Caco-2 (cell line): ENCODE measurements at regions not wholly inside any gene's neighbourhood (a gene's known extent, or its start where the extent isn't known, plus 50 kb on each side); places are given as distances from the start of the nearest gene placed in this dataset.
A peak's percentile ranks its signal among the peaks of the same experiment; 100 is the strongest.

ENCODE experiments used
- BruUV-seq: library from RNA; stranded (reverse); fragments of 400-500 nt; replicated peaks from 2 replicates; lab custom pipeline; 2021; lab: Mats Ljungman, UMichigan
- CTCF ChIA-PET: fragments of 300-600 bp; sonication (Branson Sonifier 250); formaldehyde crosslinking; loops from one replicate; lab custom pipeline; 2022; ENCODE audit warnings: antibody characterized with exemption; lab: Charles Lee
- POLR2A ChIA-PET: fragments of 300-600 bp; sonication (Branson Sonifier 250); formaldehyde crosslinking; loops from one replicate; lab custom pipeline; 2022; ENCODE audit warnings: antibody characterized with exemption; lab: Charles Lee
- DNase-seq, 2 experiments: peaks; one replicate each; pipeline versions ENCODE4 v3.0.0 to v3.0.0-alpha.2; 2020 to 2022
- H3K27me3 ChIP-seq: replicated peaks from 2 replicates; pipeline ENCODE4 v1.6.0; 2011; ENCODE audit warnings: low read length; ENCODE audit not compliant: control insufficient read depth, insufficient read depth
- H3K36me3 ChIP-seq: 2 replicates; pipeline ENCODE4 v1.5.1; 2011; ENCODE audit warnings: low read length; ENCODE audit not compliant: control insufficient read depth, insufficient read depth
- H3K4me1 ChIP-seq: fragments of 250-450 bp; sonication (Bioruptor Pico); 2 replicates; pipeline ENCODE4 v1.5.1; 2020; ENCODE audit warnings: mild to moderate bottlenecking
- H3K4me3 ChIP-seq: 2 replicates; pipeline ENCODE4 v1.5.1; 2011; ENCODE audit warnings: low read depth, mild to moderate bottlenecking, control low read depth, low read length
- H3K9me3 ChIP-seq: fragments of 250-450 bp; sonication (Bioruptor Pico); 2 replicates; pipeline ENCODE4 v1.5.1; 2020; ENCODE audit warnings: mild to moderate bottlenecking, moderate library complexity
- H3K27ac Mint-ChIP-seq: one replicate; pipeline ENCODE4 v1.8.0; 2022; ENCODE audit warnings: mixed read lengths; ENCODE audit not compliant: unreplicated experiment
- H3K27me3 Mint-ChIP-seq: one replicate; pipeline ENCODE4 v1.8.0; 2022; ENCODE audit warnings: mixed read lengths; ENCODE audit not compliant: insufficient read depth, unreplicated experiment
- H3K36me3 Mint-ChIP-seq: one replicate; pipeline ENCODE4 v1.8.0; 2022; ENCODE audit warnings: mild to moderate bottlenecking, mixed read lengths; ENCODE audit not compliant: insufficient read depth, unreplicated experiment
- H3K4me1 Mint-ChIP-seq: one replicate; pipeline ENCODE4 v1.8.0; 2022; ENCODE audit warnings: low read depth, mixed read lengths; ENCODE audit not compliant: unreplicated experiment
- H3K4me3 Mint-ChIP-seq: one replicate; pipeline ENCODE4 v1.8.0; 2022; ENCODE audit warnings: mild to moderate bottlenecking, moderate library complexity, mixed read lengths; ENCODE audit not compliant: unreplicated experiment
- H3K9me3 Mint-ChIP-seq: one replicate; pipeline ENCODE4 v1.8.0; 2022; ENCODE audit warnings: mixed read lengths; ENCODE audit not compliant: unreplicated experiment
- CTCF ChIP-seq, 2 experiments: fragments of 200-600 bp in 1 of 2; IDR thresholded peaks; 1 replicate in 1 of 2; 2 replicates in 1 of 2; pipeline versions ENCODE4 v1.5.1 to v1.8.0; 2011 to 2022; ENCODE audit warnings: antibody characterized with exemption in 1 of 2, control low read depth in 1 of 2, inconsistent platforms in 1 of 2, low read depth in 1 of 2, low read length in 1 of 2, mild to moderate bottlenecking in 1 of 2, moderate library complexity in 1 of 2; ENCODE audit not compliant: insufficient read depth in 1 of 2, severe bottlenecking in 1 of 2, unreplicated experiment in 1 of 2
- intact Hi-C: fragments of 100-400 bp; cut with micrococcal nuclease; formaldehyde crosslinking; loops from one replicate; pipeline ENCODE4 v1.10.0; 2022; ENCODE audit not compliant: unreplicated experiment

GRCh38 chr7:98771941-98772603 lies 97.7 kb downstream of the TMEM130 start:
- no peak for DNase-seq
- peak overlapping the region; percentile 29 for H3K27ac Mint-ChIP-seq
- Histone ChIP-seq H3K9me3 (no peaks in the 10 kb centered on the region), H3K4me1 (peaks cover 14% of the 10 kb centered on the region), H3K27me3 (no peaks in the 10 kb centered on the region), H3K4me3 (no peak overlapping the region), H3K36me3 (no peaks in the 10 kb centered on the region)
- POLR2A ChIA-PET, result no interaction called here
- no TSS peak for BruUV-seq
- H3K4me3 Mint-ChIP-seq, result peak overlapping the region; percentile 6
- H3K36me3 Mint-ChIP-seq, result no peaks in the 10 kb centered on the region
- no peaks in the 10 kb centered on the region for H3K9me3 Mint-ChIP-seq
- no peak for TF ChIP-seq CTCF (IDR thresholded peaks at IDR 0.05; ENCODE audit: insufficient read depth in 1 of 2, low read depth in 1 of 2, low read length in 1 of 2, severe bottlenecking in 1 of 2, unreplicated experiment in 1 of 2)
- H3K4me1 Mint-ChIP-seq, result peaks cover 27% of the 10 kb centered on the region
- intact Hi-C loops, result no loop called here
- no peaks in the 10 kb centered on the region for H3K27me3 Mint-ChIP-seq
- CTCF ChIA-PET, result interaction anchor here (0.9 to 1.4 kb wide), 2 partner anchors 26 to 61 kb away, joined by 3 to 5 read pairs; no protein-coding TSS in a partner anchor

- no peaks in the 10 kb centered on the region for H3K27me3 Mint-ChIP-seq
- intact Hi-C loops, result no loop called here
- DNase-seq, result no peak
- ChIA-PET CTCF (no interaction called here), POLR2A (no interaction called here)
- no peak overlapping the region for H3K4me3 Mint-ChIP-seq
- no peaks in the 10 kb centered on the region for H3K36me3 Mint-ChIP-seq
- Histone ChIP-seq H3K4me3 (no peak overlapping the region), H3K27me3 (no peaks in the 10 kb centered on the region), H3K4me1 (peaks cover 18% of the 10 kb centered on the region), H3K9me3 (no peaks in the 10 kb centered on the region), H3K36me3 (no peaks in the 10 kb centered on the region)
- H3K27ac Mint-ChIP-seq, result no peak overlapping the region
- no TSS peak for BruUV-seq
- peaks cover 36% of the 10 kb centered on the region for H3K4me1 Mint-ChIP-seq
- H3K9me3 Mint-ChIP-seq, result no peaks in the 10 kb centered on the region
- no peak for TF ChIP-seq CTCF (IDR thresholded peaks at IDR 0.05; ENCODE audit: insufficient read depth in 1 of 2, low read depth in 1 of 2, low read length in 1 of 2, severe bottlenecking in 1 of 2, unreplicated experiment in 1 of 2)
Observed at GRCh38 chr7:98774884-98775283, 94.9 kb downstream of the TMEM130 start.

GRCh38 chr7:98777051-98777450 lies 92.8 kb downstream of the TMEM130 start:
- peak overlapping the region; percentile 27 for H3K27ac Mint-ChIP-seq
- TF ChIP-seq CTCF (IDR thresholded peaks at IDR 0.05; ENCODE audit: insufficient read depth in 1 of 2, low read depth in 1 of 2, low read length in 1 of 2, severe bottlenecking in 1 of 2, unreplicated experiment in 1 of 2), result no peak
- no TSS peak for BruUV-seq
- Histone ChIP-seq H3K9me3 (peaks cover 3% of the 10 kb centered on the region; the same call in 1 of the 2 replicates), H3K36me3 (no peaks in the 10 kb centered on the region), H3K27me3 (no peaks in the 10 kb centered on the region), H3K4me1 (peaks cover 27% of the 10 kb centered on the region), H3K4me3 (no peak overlapping the region)
- no peak for DNase-seq
- no peaks in the 10 kb centered on the region for H3K27me3 Mint-ChIP-seq
- H3K36me3 Mint-ChIP-seq, result no peaks in the 10 kb centered on the region
- CTCF ChIA-PET, result no interaction called here
- POLR2A ChIA-PET, result no interaction called here
- no peak overlapping the region for H3K4me3 Mint-ChIP-seq
- H3K4me1 Mint-ChIP-seq, result peaks cover 27% of the 10 kb centered on the region
- intact Hi-C loops, result no loop called here
- no peaks in the 10 kb centered on the region for H3K9me3 Mint-ChIP-seq
